RPMI7951 (cell line): ENCODE measurements at regions not wholly inside any gene's neighbourhood (a gene's known extent, or its start where the extent isn't known, plus 50 kb on each side); places are given as distances from the start of the nearest gene placed in this dataset.
"Not testable (repeated sequence)": the region's sequence is repeated elsewhere in the genome, so short reads cannot be mapped to it uniquely, and the experiment has no call there.

Source experiments
- DNase-seq: peaks from one replicate; pipeline ENCODE4 v3.0.0-alpha.2; 2012; ENCODE audit warnings: low read depth

DNA sequence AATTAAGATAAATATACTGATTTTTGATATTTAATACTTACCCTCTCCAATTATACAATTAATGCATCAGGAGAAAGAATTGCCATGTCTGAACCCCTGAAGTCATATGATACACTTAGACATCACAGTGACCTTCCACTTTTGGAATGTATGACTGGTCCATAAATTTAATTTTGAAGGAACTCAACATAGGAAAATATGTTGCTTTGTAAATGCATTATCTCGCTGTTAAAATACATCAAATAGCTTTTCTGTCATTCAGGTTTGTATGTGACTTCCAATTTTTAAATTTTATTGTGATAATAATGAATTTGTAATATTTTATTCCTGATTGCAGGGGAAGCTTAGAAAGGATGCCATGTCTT lies 631.9 kb upstream of the ANKRD30A start:
- DNase-seq, result peak; percentile 69

DNA sequence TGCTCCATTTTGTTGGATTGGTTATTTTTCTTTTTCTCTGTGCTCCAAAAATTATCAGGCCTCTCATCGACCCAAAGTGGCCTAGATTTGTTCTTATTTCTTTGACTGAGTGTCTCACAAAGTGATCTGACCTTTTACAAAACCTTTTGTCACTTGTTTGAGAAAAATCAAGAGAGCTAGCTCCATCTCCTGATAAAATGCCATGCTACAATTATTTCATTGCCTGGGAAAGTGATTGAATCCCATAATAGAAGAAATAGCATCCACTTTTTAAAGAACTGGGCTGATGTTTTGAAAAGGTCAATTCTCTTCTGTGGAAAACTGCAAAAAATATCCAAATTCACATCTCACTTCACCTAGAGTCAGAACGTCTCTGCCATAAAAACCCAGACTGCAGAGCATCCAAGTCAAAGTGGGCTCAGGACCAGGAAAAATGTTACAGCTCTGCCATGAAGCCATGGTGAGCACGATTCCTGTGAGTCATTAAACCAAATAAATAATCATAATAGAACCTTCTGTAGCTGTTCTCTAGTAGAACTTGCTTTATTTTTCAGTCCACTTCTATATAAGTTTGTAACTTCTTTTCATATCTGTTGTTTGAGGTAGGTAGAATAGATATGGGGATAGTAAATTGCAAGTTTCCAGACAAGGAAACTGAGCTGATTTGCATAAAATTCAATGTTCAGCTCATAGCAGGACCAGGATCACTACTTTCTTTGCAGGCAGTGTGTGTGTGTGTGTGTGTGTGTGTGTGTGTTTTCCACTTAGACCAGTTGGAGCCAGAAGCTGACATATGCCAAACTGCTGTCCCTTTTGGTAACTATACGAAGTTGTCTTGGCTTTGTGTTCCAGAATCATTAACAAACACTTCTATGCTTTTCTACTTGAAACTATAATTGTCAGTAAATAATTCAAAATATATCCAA lies 632.5 kb upstream of the ANKRD30A start:
- peak; percentile 77 for DNase-seq

DNA sequence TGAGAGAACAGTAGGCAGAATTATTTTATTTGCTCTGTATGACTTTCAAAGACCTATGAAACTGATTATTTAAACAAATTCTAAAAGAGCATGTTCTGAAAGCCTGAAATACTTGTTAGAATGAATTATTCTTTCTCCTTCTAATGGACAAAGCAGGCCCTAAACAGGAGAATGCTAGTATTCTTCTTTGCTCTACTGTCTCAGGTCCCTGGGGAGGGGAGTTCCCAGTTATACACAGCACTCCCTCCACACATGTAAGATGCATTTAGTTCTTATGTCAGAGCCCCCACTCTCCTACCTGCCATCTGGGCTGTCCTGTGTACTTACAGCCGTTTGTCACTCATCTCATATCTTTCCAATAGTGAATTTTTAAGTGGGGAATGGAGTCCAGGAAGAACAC lies 633.5 kb upstream of the ANKRD30A start:
- DNase-seq, result no peak

DNA sequence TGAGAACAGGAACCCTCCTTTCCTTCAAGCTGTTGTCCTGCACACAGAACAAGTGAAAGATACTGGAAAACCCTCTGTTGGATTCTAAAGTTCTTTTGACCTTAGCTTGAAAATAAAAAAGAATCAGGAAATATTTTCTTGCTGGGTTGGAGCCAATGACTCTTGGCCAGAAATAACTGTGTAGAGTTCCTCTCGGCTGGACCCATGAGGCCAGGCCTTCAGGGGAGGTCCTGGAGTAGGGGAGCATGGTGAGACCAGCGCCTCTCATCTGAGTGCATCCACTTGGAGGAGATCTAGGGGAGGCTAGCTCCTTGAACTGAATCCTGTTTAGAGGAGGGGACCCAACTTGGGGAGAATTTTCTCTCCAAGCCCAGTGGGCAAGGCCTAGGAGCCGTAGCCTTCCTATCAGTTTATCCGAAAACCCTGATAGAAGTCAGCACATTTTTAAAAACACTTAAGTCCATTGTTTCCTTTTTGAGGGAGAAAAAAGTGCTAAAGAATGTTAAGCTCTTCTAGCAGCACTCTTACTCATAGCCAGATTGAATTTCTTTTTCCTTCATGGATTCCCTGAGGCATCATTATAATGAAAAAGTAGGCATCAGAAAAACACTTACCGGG lies 635.7 kb upstream of the ANKRD30A start:
- peak; percentile 94 for DNase-seq

DNA sequence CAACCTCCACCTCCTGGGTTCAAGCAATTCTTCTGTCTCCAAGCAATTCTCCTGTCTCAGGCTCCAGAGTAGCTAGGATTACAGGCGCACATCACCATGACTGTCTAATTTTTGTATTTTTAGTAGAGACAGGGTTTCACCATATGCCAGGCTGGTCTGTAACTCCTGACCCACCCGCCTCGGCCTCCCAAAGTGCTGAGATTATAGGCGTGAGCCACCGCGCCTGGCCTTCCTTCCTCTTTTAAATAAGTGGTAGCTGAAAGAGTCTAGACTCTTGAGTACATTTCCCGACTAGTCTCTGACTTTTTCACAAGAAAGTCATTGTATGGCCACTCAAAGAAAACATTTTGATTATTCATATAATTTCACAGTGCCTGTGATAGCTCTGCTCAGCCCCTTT lies 636.2 kb upstream of the ANKRD30A start:
- DNase-seq, result peak; percentile 23

DNA sequence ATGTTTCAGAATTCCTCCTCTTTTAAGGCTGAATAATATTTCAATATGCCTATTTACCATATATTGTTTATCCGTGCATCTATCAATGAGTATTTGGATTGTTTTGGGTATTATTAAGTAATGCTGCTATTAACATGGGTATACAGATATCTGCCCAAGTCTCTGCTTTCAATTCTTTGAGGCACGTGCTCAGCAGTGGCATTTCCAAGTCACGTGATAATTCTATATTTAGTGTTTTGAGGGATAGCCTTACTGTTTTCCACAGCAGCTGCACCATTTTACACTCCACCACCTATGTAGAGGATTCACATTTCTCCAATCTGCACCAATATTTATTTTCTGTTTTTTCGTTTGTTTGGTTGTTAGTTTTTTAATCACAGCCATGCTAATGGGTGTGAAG lies 636.8 kb upstream of the ANKRD30A start:
- DNase-seq, result no peak

DNA sequence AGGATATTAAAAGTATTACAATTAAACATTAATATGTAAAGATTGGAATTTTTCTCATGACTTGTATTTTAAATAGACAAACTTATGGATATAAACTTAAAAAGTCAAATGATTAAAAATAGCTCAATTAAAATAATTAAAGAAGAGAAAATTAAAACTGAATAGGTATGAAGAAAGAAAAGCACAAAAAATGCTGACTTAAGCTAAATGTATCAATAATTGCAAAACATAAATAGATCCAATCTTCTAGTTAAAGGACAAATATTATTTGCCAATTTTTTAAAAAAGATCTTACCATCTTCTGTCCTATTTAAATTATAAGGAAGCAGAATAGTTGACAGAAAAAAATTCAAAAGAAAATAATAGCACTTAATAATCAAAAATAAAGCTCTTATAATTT lies 646.3 kb upstream of the ANKRD30A start:
- DNase-seq, result no peak

DNA sequence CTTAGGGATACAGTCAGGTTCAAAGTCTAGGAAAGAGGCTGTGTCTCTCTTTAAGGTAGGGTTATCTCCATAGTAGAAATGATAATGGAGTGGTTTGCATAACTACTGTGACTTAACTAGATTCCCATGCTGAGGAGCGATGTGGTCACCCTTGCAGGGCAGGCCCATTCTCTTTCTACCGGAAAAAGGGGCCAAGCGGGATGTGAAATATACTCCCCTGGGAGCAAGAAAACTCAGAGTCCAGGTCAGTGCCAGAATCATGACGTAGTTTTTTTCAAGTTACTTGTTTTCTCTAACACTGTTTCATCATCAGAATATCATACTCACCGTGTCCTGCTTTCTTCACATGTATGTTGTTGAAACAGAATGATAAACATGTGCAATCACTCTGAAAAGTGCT lies 649.0 kb upstream of the ANKRD30A start:
- no peak for DNase-seq

DNA sequence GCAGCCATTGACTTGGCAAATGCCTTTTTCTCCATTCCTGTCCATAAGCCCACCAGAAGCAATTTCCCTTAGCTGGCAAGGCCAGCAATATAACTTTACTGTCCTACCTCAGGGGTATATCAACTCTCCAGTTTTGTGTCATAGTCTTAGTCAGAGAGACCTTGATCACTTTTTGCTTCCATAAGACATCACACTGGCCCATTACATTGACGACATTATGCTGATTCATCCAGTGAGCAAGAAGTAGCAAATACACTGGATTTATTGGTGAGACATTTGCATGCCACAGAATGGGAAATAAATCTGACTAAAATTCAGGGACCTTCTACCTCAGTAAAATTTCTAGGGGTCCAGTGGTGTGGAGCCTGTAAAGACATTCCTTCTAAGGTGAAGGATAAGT lies 649.7 kb upstream of the ANKRD30A start:
- peak; percentile 44 for DNase-seq

DNA sequence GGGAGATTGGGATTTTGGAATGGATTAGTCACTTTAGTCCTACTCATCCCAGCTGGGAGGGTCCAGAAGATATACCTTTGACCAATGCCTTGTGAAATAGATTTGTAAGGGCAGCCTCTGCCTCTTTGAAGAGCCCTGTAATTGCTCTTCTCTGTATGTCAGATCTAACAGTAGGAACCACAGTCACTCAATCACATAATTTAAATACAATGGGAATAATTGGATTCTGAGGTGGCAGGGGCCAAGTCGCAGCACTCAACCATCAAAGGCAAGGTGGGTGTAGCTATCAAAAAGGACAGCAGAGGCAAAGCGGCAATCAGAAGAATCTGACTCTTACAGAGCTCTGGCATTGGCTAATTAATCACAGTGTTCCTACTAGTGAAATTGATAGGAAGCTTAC lies 650.9 kb upstream of the ANKRD30A start:
- no peak for DNase-seq

DNA sequence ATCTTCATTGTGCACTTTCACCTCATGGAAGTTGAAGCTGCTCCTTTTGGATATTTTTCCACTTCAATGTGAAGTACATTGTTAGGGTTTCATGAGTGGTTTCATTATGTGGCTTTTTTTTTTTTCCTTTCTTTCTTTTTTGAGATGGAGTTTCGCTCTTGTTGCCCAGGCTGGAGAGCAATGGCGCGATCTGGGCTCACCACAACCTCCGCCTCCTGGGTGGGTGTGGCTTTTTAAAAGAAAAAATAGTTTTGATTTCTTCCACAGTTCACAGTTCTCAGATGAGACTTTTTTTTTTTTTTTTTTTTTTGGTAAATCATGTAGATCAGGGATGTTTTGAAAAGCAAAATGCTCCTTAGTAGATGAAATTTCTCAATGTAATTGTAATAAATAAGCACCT lies 652.3 kb upstream of the ANKRD30A start:
- DNase-seq, result peak; percentile 63

DNA sequence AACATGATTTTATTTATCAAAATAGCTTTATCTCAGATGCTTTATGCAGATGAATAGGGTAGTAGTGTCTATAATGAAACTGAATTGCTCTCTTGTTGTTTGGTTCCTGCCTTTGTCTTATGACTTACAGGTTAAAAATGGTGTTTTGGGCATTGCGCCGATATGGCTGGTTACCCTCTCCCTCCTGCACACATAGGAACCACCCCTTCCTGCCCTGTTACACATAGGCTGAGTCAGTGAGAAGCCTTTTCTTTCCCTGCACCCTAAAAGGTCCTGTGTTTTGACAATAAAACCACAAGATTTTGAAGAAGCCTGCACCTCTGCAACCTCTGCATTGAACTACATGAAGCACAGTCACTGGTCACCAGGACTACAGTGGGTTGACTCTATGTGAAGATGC lies 655.8 kb upstream of the ANKRD30A start:
- peak; percentile 92 for DNase-seq

DNA sequence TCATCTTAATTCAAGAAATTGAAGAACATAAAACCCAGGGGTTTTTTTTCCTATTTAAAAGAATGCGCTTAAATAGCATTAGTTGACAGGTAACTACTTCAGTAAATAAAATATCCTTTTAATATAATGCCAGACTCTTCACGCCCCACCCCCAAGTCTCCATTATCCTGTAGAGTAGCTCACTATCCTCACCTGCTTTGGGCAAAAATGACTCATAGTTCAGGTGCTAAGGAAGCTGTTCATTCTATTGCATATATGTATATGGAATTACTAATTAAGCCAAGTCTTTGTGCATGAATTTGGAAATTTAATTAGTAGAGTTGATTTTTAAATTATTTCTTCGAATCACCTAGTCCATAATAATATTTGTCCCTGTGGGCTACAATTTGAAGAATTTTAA lies 656.8 kb upstream of the ANKRD30A start:
- DNase-seq, result no peak

DNA sequence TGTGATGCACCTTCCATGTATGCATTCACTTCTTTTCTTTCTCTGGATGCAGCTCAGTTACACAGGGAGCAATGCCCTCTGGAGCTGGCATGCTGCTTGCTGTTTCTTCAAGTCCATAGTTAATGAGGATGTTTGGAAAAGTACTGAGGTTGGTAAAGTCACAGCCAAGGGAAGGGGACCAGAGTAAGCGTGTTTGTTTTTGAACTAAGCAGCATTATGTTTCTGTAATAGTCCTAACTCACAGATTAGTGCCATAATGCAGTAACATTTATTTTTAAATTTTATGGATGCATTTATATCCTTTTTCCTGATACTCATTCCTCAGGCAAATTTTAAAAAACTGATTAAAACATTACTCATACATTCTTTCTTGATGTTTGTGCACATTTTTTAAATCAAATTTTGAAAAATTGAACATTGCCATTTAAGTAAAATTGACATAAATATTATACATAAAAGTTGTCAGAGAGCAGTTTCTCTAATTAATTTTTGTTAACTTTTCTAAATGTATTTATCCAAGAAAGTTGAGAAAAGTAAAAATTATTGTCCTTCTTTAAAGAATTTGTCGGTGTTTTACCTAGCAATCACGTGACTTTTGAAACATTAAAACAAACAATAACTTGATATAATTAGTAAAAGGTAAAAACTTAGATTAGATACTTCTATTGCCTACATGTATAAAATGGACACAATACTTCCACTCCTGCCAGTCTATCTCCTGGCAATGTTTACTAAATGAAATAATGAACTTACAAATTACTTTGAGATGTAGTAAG lies 659.6 kb upstream of the ANKRD30A start:
- peak; percentile 34 for DNase-seq

DNA sequence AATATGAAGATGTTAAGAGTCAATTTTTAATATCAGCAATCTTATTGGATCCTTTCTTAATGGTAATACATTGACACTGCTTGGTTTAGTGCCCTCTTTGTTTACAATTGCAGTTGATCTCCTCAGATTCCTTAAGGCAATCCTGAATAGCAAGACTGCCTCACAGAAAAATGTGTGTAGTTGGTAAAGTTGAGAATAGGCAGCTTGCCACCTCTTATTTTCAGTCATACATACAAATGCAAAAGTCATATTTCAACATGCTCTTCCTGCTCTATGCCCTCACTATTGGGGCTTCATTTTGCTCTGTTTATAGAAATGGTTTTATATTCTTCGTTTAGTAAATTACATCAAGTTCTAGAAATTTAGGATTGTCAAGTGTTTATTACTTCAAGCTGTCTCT lies 661.1 kb upstream of the ANKRD30A start:
- DNase-seq, result no peak

DNA sequence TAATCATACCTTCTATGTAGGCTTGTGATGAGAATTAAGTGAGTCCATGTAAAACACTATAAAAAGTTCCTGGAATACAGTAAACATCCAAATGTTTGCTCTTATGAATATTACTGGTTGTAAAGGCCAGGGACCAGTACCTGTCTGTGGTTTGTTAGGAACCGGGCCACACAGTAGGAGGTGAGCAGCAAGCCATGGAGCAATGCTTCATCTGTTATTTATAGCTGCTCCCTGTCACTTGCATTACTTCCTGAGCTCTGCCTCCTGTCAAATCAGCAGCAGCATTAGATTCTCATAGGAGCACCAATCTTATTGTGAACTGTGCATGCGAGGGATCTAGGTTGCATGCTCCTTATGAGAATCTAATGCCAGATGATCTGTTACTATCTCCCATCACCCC lies 662.0 kb upstream of the ANKRD30A start:
- no peak for DNase-seq

DNA sequence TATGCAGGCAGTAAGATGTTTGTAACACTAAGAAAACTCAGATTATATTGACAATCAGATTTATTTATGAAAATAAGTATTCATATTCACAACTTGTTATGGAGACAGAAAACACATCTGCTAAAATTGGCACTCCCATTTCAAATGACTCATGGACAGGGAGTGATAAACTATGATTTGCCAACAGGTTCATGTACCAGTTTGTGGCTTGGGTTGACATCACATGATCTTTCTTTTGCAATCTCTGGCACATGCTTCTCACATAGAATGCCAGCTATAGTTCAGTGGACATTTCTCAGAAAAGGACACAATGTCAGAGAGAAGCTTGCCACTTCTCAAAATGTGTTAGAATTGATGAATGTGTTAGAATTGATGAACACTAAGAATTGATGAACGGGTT lies 663.2 kb upstream of the ANKRD30A start:
- DNase-seq, result peak; percentile 81

DNA sequence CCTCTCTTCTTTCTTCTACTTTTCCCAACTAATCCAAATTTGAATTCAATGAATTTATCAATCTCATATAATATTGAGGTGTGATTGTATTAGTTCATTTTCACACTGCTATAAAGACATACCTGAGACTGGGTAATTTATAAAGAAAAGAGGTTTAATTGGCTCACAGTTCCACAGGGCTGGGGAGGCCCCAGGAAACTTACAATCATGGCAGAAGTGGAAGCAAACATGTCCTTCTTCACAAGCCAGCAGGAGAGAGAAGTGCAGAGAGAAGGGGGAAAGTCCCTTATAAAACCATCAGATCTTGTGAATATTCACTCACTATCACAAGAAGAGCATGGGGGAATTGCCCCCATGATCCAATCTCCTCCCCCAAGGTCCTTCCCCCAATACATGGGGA lies 667.0 kb upstream of the ANKRD30A start:
- DNase-seq, result not testable (repeated sequence)

DNA sequence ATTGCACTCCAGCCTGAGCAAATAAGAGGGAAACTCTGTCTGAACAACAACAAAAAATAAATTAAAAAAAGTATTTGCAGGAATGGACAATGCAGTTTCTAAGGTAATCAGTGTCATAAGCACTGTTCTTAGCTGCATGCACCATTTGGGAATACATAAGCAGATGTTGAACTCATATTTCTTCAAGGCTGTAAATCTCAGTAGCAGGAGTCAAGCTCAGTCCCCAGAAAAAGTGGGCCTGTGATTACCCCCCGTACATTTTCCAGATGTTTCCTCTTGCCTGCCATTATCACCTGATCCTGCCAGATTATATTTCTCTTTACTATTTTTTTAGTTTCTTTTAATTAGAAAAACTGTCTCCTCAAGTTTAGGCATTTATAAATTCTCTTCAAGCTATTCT lies 667.6 kb upstream of the ANKRD30A start:
- DNase-seq, result no peak

DNA sequence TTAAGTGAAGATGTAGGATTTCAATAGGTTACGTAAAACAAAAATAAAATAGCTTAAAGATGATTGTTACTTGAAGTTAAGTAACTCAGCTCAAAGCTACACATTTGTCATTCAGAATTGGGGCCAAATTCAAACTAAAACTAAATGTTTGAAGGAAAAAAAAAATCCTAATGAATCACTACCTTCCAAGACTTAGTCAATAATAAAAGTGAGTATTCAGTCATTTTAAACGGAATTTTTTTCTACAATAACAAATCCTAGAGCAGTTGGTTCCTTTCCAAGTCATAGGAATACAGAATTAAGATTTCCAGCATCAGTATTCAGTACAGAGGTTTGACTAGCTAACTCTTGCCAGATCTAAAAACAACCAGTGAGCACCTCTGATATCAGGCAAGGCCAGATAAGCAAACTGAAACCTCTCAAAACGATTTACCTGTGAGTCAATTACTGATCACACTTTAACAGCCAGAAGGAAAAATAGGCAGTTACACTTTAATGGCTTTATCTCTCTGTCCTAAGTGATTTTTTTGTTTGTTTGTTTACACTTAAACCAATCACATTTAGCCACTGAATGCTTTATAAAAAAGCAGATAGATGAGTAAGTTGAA lies 669.8 kb upstream of the ANKRD30A start:
- no peak for DNase-seq

DNA sequence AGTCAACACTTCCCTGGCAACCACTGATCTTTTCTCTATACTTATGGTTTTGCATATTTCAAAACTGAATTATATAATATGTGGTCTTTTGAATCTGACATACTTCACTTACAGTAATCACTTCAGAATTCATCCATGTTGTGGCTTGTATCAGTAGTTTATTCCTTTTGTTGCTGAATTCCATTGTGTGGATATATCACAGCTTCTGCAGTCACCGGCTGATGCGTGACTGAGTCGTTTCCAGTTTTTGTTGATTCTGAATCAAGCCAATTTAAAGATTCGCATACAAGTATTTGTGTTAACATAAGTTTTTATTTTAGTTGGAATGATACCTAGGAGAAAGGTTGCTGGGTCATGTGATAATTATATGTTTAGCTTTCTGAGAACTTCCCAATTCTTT lies 672.5 kb upstream of the ANKRD30A start:
- no peak for DNase-seq

DNA sequence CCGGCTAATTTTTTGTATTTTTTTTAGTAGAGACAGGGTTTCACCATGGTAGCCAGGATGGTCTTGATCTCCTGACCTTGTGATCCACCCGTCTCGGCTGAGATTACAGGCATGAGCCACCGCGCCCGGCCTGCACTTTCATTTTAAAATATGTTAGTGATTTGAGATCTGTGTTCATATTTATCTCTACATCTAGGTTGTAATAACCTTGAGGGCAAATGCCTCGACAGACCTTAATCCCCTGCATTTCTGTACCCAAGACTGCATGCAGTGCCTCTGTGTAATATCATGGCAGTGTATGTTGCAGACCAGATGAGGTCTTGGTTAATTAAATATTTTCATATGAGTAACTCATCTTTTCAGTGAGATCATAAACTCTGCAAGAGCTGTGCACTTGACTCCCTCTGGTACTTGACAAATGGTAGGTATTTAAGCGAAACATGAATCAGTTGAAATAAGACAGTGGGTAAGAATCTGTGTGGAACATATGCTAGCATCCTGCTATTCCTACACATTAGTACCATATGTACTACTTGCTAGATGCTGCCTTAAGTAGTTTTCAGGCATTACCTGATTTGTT lies 673.9 kb upstream of the ANKRD30A start:
- DNase-seq, result peak; percentile 28
